ENCODE measurements at regions not wholly inside any gene's neighbourhood (a gene's known extent, or its start where the extent isn't known, plus 50 kb on each side); places are given as distances from the start of the nearest gene placed in this dataset.

DNA sequence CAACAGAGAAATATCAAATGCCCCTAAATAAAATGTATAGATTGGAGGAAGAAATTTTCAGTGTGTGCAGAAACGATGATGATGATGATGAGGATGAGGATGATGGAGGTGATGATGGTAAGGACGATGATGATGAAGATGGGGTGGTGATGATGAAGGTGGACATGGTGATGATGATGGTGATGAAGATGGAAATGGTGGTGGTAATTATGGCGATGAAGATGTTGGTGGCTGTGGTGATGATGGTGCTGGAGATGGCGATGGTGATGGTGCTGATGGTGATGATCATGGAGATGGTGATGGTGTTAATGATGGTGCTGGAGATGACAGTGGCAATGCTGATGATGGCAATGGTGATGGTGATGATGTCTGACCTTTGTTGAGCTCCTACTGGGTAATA lies 141.2 kb downstream of the DHX35 start:
- H3K27ac Mint-ChIP-seq = no peak overlapping the region
- no peak for ATAC-seq (ENCODE audit: poor library complexity)

DNA sequence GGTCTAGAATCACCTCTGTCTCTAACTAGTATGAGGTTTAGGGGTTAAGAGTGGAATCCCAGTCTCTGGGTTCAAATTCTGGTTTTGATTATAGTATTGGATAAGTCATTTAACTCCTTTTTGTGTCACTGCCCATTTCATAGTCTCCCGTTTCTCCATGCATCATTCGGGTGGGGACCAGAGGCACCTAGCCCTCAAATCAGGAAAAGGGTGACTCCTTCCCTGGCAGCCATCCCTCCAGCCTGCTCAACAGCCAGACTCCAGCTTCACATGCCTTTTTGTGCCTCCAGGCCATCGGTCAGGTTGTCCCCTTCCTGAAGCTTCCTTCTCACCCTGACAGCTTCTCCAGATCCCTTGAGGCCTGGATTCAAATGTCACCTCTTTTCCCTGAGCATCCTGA lies 139.8 kb downstream of the DHX35 start:
- peaks cover 6% of the 10 kb centered on the region for H3K9me3 Mint-ChIP-seq
- TF ChIP-seq, protein P1, sequence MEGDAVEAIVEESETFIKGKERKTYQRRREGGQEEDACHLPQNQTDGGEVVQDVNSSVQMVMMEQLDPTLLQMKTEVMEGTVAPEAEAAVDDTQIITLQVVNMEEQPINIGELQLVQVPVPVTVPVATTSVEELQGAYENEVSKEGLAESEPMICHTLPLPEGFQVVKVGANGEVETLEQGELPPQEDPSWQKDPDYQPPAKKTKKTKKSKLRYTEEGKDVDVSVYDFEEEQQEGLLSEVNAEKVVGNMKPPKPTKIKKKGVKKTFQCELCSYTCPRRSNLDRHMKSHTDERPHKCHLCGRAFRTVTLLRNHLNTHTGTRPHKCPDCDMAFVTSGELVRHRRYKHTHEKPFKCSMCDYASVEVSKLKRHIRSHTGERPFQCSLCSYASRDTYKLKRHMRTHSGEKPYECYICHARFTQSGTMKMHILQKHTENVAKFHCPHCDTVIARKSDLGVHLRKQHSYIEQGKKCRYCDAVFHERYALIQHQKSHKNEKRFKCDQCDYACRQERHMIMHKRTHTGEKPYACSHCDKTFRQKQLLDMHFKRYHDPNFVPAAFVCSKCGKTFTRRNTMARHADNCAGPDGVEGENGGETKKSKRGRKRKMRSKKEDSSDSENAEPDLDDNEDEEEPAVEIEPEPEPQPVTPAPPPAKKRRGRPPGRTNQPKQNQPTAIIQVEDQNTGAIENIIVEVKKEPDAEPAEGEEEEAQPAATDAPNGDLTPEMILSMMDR (IDR thresholded peaks at IDR 0.05) = no peak
- no peaks in the 10 kb centered on the region for H3K9me3 ChIP-seq (ENCODE audit: control insufficient read depth in 1 of 2, insufficient read depth in 1 of 2, low read length in 2 of 2)
- H3K27me3 Mint-ChIP-seq = peaks cover 60% of the 10 kb centered on the region
- H3K36me3 ChIP-seq (ENCODE audit: insufficient read depth, low read length) = no peaks in the 10 kb centered on the region
- no peak overlapping the region for H3K27ac ChIP-seq (ENCODE audit: low read depth in 1 of 2, low read length in 2 of 2)
- intact Hi-C loops (cut with DNase I, micrococcal nuclease) = no loop called here
- DNase-seq = no peak
- no peak for ATAC-seq (ENCODE audit: poor library complexity)
- no peaks in the 10 kb centered on the region for H3K4me1 ChIP-seq (ENCODE audit: insufficient read depth, low read length)
- no peak overlapping the region for H3K4me3 ChIP-seq (ENCODE audit: low read length)
- CTCF ChIA-PET = no interaction called here
- no peak overlapping the region for H3K27ac Mint-ChIP-seq
- H3K4me1 Mint-ChIP-seq (ENCODE audit: low read depth) = no peaks in the 10 kb centered on the region
- POLR2A ChIA-PET = no interaction called here
- H3K27me3 ChIP-seq (ENCODE audit: control insufficient read depth in 1 of 2, insufficient read depth in 2 of 2, low read length in 2 of 2) = peaks cover 0 to 12% of the 10 kb centered on the region in 2 experiments
- H3K36me3 Mint-ChIP-seq (ENCODE audit: low read depth) = no peaks in the 10 kb centered on the region
- no peak overlapping the region for H3K4me3 Mint-ChIP-seq

More for the DNA sequence above, 141.2 kb downstream of the DHX35 start:
- TF ChIP-seq, protein P1 (IDR thresholded peaks at IDR 0.05) = no peak
- Mint-ChIP-seq H3K4me3 (no peak overlapping the region), H3K9me3 (peaks cover 6% of the 10 kb centered on the region), H3K4me1 (ENCODE audit: low read depth) (no peaks in the 10 kb centered on the region), H3K27me3 (peaks cover 70% of the 10 kb centered on the region), H3K36me3 (ENCODE audit: low read depth) (no peaks in the 10 kb centered on the region)
- Histone ChIP-seq H3K27me3 (ENCODE audit: control insufficient read depth in 1 of 2, insufficient read depth in 2 of 2, low read length in 2 of 2) (peaks cover 0 to 12% of the 10 kb centered on the region in 2 experiments), H3K27ac (ENCODE audit: low read depth in 1 of 2, low read length in 2 of 2) (no peak overlapping the region), H3K9me3 (ENCODE audit: control insufficient read depth in 1 of 2, insufficient read depth in 1 of 2, low read length in 2 of 2) (no peaks in the 10 kb centered on the region), H3K36me3 (ENCODE audit: insufficient read depth, low read length) (no peaks in the 10 kb centered on the region), H3K4me1 (ENCODE audit: insufficient read depth, low read length) (no peaks in the 10 kb centered on the region), H3K4me3 (ENCODE audit: low read length) (no peak overlapping the region)
- intact Hi-C loops (cut with DNase I, micrococcal nuclease) = no loop called here
- no peak for DNase-seq
- CTCF ChIA-PET = no interaction called here
- POLR2A ChIA-PET = no interaction called here

- Histone ChIP-seq H3K36me3 (ENCODE audit: insufficient read depth, low read length) (no peaks in the 10 kb centered on the region), H3K9me3 (ENCODE audit: control insufficient read depth in 1 of 2, insufficient read depth in 1 of 2, low read length in 2 of 2) (no peaks in the 10 kb centered on the region), H3K27ac (ENCODE audit: low read depth in 1 of 2, low read length in 2 of 2) (no peak overlapping the region), H3K4me1 (ENCODE audit: insufficient read depth, low read length) (no peaks in the 10 kb centered on the region), H3K27me3 (ENCODE audit: control insufficient read depth in 1 of 2, insufficient read depth in 2 of 2, low read length in 2 of 2) (peaks cover 0 to 9% of the 10 kb centered on the region in 2 experiments), H3K4me3 (ENCODE audit: low read length) (no peak overlapping the region)
- H3K27ac Mint-ChIP-seq = no peak overlapping the region
- POLR2A ChIA-PET = no interaction called here
- ATAC-seq (ENCODE audit: poor library complexity) = no peak
- TF ChIP-seq, protein P1 (IDR thresholded peaks at IDR 0.05) = no peak
- DNase-seq = no peak
- intact Hi-C loops (cut with DNase I, micrococcal nuclease) = no loop called here
- no peaks in the 10 kb centered on the region for H3K36me3 Mint-ChIP-seq (ENCODE audit: low read depth)
- no peaks in the 10 kb centered on the region for H3K4me1 Mint-ChIP-seq (ENCODE audit: low read depth)
- CTCF ChIA-PET = no interaction called here
- no peak overlapping the region for H3K4me3 Mint-ChIP-seq
- peaks cover 48% of the 10 kb centered on the region for H3K27me3 Mint-ChIP-seq
- H3K9me3 Mint-ChIP-seq = peaks cover 6% of the 10 kb centered on the region
These were observed 138.5 kb downstream of the DHX35 start for GRCh38 chr20:39100691-39101090.
